ENCODE measurements at regions not wholly inside any gene's neighbourhood (a gene's known extent, or its start where the extent isn't known, plus 50 kb on each side); places are given as distances from the start of the nearest gene placed in this dataset.

DNA sequence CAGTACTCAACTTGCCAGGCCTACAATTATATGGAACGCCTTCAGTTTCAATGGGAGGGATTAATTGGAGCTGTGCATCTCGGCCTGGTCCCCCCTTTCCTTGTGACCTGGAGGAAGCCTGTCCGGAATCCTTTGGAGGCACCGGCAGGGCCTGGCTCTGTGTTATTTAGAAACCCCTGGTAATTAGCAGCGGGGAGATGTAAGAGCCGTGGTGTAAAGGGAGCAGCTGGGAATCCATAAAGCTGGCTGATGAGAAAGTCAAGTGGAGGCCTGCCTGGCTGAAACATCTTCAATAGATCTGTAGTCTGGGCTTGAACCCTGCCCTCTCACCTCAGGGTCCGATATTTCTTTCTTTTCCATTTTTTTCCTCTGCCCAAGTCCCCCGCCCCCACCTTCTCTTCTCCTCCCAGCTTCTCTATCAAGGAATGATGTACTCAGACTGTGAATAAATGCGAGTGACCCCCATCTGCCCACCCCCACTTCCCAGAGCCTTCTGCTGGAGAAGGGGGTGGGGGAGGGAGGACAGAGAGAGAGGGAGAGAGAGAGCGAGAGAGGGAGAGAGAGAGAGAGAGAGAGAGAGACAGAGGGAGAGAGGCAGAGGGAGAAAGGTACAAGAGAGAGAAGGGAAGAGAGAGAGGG, 495.5 kb upstream of the ZFHX3 start:
- no peak overlapping the region for H3K4me3 ChIP-seq (ENCODE audit: low read depth in 2 of 2, low read length in 1 of 2)
- POLR2A ChIA-PET: no interaction called here
- no peaks in the 10 kb centered on the region for H3F3A ChIP-seq (replicated peaks; ENCODE audit: insufficient read depth)
- H3K27ac ChIP-seq (ENCODE audit: low read depth in 2 of 2, low read length in 1 of 2): no peak overlapping the region
- no peak overlapping the region for H2AFZ ChIP-seq (ENCODE audit: low read depth)
- no peaks in the 10 kb centered on the region for H3K79me2 ChIP-seq (ENCODE audit: insufficient read depth)
- no peaks in the 10 kb centered on the region for H3K9me2 ChIP-seq
- H3K36me3 ChIP-seq (replicated peaks in 1 of 2; ENCODE audit: control insufficient read depth in 1 of 2, insufficient read depth in 2 of 2, low read length in 1 of 2): no peaks in the 10 kb centered on the region
- TF ChIP-seq JUND (IDR thresholded peaks at IDR 0.05) (no peak), RAD21 (IDR thresholded peaks at IDR 0.05; ENCODE audit: low read length) (no peak), TEAD4 (IDR thresholded peaks at IDR 0.05; ENCODE audit: borderline replicate concordance, insufficient read depth) (no peak), GABPA (IDR thresholded peaks at IDR 0.05; ENCODE audit: low read depth) (no peak), FOXJ3 (CRISPR knock-in tag; IDR thresholded peaks at IDR 0.05) (no peak), ELF1 (IDR thresholded peaks at IDR 0.05) (no peak), FOXM1 (IDR thresholded peaks at IDR 0.05; ENCODE audit: low read depth) (no peak), POLR2AphosphoS5 (IDR thresholded peaks at IDR 0.05; ENCODE audit: low read depth, low read length) (no peak), MEF2A (IDR thresholded peaks at IDR 0.05; ENCODE audit: borderline replicate concordance, low read depth) (no peak), GATA2 (CRISPR knock-in tag; IDR thresholded peaks at IDR 0.05) (no peak), YY1 (IDR thresholded peaks at IDR 0.05; ENCODE audit: low read depth) (no peak)
- TF ChIP-seq, protein P1, sequence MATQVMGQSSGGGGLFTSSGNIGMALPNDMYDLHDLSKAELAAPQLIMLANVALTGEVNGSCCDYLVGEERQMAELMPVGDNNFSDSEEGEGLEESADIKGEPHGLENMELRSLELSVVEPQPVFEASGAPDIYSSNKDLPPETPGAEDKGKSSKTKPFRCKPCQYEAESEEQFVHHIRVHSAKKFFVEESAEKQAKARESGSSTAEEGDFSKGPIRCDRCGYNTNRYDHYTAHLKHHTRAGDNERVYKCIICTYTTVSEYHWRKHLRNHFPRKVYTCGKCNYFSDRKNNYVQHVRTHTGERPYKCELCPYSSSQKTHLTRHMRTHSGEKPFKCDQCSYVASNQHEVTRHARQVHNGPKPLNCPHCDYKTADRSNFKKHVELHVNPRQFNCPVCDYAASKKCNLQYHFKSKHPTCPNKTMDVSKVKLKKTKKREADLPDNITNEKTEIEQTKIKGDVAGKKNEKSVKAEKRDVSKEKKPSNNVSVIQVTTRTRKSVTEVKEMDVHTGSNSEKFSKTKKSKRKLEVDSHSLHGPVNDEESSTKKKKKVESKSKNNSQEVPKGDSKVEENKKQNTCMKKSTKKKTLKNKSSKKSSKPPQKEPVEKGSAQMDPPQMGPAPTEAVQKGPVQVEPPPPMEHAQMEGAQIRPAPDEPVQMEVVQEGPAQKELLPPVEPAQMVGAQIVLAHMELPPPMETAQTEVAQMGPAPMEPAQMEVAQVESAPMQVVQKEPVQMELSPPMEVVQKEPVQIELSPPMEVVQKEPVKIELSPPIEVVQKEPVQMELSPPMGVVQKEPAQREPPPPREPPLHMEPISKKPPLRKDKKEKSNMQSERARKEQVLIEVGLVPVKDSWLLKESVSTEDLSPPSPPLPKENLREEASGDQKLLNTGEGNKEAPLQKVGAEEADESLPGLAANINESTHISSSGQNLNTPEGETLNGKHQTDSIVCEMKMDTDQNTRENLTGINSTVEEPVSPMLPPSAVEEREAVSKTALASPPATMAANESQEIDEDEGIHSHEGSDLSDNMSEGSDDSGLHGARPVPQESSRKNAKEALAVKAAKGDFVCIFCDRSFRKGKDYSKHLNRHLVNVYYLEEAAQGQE (IDR thresholded peaks at IDR 0.05; ENCODE audit: low read depth, low read length): no peak
- TF ChIP-seq, protein P2, sequence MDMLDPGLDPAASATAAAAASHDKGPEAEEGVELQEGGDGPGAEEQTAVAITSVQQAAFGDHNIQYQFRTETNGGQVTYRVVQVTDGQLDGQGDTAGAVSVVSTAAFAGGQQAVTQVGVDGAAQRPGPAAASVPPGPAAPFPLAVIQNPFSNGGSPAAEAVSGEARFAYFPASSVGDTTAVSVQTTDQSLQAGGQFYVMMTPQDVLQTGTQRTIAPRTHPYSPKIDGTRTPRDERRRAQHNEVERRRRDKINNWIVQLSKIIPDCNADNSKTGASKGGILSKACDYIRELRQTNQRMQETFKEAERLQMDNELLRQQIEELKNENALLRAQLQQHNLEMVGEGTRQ (IDR thresholded peaks at IDR 0.05; ENCODE audit: borderline replicate concordance, low read depth, low read length): no peak
- TF ChIP-seq, protein P3, sequence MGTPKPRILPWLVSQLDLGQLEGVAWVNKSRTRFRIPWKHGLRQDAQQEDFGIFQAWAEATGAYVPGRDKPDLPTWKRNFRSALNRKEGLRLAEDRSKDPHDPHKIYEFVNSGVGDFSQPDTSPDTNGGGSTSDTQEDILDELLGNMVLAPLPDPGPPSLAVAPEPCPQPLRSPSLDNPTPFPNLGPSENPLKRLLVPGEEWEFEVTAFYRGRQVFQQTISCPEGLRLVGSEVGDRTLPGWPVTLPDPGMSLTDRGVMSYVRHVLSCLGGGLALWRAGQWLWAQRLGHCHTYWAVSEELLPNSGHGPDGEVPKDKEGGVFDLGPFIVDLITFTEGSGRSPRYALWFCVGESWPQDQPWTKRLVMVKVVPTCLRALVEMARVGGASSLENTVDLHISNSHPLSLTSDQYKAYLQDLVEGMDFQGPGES (IDR thresholded peaks at IDR 0.05; ENCODE audit: low read depth, low read length): no peak
- 64% methylated on average over 10 of the region's 10 CpGs for WGBS (ENCODE audit: low lambda C conversion rate)
- no peaks in the 10 kb centered on the region; the same call in 1 of the 2 replicates for H3K27me3 ChIP-seq (ENCODE audit: insufficient read depth)
- H3K9ac ChIP-seq: no peak overlapping the region
- H4K20me1 ChIP-seq (ENCODE audit: insufficient read depth): no peaks in the 10 kb centered on the region
- no peaks in the 10 kb centered on the region for H3K9me3 ChIP-seq
- H3K4me2 ChIP-seq: no peak overlapping the region
- H3K4me1 ChIP-seq (ENCODE audit: control insufficient read depth in 1 of 2, insufficient read depth in 2 of 2, low read depth in 1 of 2, low read length in 1 of 2): peaks cover 0 to 14% of the 10 kb centered on the region in 2 experiments; a peak in 2 of 4 replicates
- no peak for DNase-seq
- CTCF ChIA-PET: no interaction called here

All from SK-N-SH (cell line).